DOHH2 (cell line): ENCODE measurements at regions not wholly inside any gene's neighbourhood (a gene's known extent, or its start where the extent isn't known, plus 50 kb on each side); places are given as distances from the start of the nearest gene placed in this dataset.
"Not testable (repeated sequence)": the region's sequence is repeated elsewhere in the genome, so short reads cannot be mapped to it uniquely, and the experiment has no call there.

Experiments used
- H3F3A ChIP-seq: fragments of 200-600 bp; sonication (generic), shearing (Covaris generic); 2 replicates; pipeline ENCODE4 v1.6.0; 2016; ENCODE audit warnings: antibody characterized with exemption, mild to moderate bottlenecking; ENCODE audit not compliant: control insufficient read depth, insufficient read depth
- H3K27ac ChIP-seq: fragments of 200-600 bp; sonication (generic); 2 replicates; pipeline ENCODE4 v1.5.1; 2014; ENCODE audit warnings: low read depth, mild to moderate bottlenecking, low read length, moderate library complexity
- H3K27me3 ChIP-seq: fragments of 200-600 bp; sonication (generic); 2 replicates; pipeline ENCODE4 v1.6.1; 2014; ENCODE audit warnings: mild to moderate bottlenecking, low read length, mixed read lengths; ENCODE audit not compliant: control insufficient read depth
- H3K36me3 ChIP-seq: fragments of 200-600 bp; sonication (generic); 2 replicates; pipeline ENCODE4 v1.6.1; 2014; ENCODE audit warnings: mild to moderate bottlenecking, low read length, moderate library complexity, mixed read lengths; ENCODE audit not compliant: control insufficient read depth
- H3K4me1 ChIP-seq: fragments of 200-600 bp; sonication (generic); 2 replicates; pipeline ENCODE4 v1.6.1; 2014; ENCODE audit warnings: mild to moderate bottlenecking, low read length, mixed read lengths; ENCODE audit not compliant: control insufficient read depth
- H3K4me2 ChIP-seq: fragments of 200-600 bp; sonication (generic); 2 replicates; pipeline ENCODE4 v1.6.0; 2014; ENCODE audit warnings: mild to moderate bottlenecking, low read length, moderate library complexity
- H3K4me3 ChIP-seq: fragments of 200-600 bp; sonication (generic); 2 replicates; pipeline ENCODE4 v1.5.1; 2014; ENCODE audit warnings: mild to moderate bottlenecking, low read length, mixed read lengths
- H3K79me2 ChIP-seq: fragments of 200-600 bp; sonication (generic); 2 replicates; pipeline ENCODE4 v1.6.1; 2014; ENCODE audit warnings: mild to moderate bottlenecking, low read length, mixed read lengths; ENCODE audit not compliant: control insufficient read depth
- H3K9me2 ChIP-seq: fragments of 200-600 bp; sonication (generic); replicated peaks from 2 replicates; pipeline ENCODE4 v1.6.1; 2014; ENCODE audit warnings: mild to moderate bottlenecking, low read length, mixed read lengths; ENCODE audit not compliant: control insufficient read depth
- H3K9me3 ChIP-seq: fragments of 200-600 bp; sonication (generic); 2 replicates; pipeline ENCODE4 v1.6.1; 2014; ENCODE audit warnings: antibody characterized with exemption, low read length, mixed read lengths; ENCODE audit not compliant: control insufficient read depth, insufficient read depth
- H4K20me1 ChIP-seq: fragments of 200-600 bp; sonication (generic); 2 replicates; pipeline ENCODE4 v1.6.0; 2014; ENCODE audit warnings: low read depth, mild to moderate bottlenecking, antibody characterized with exemption, low read length, moderate library complexity; ENCODE audit not compliant: control insufficient read depth, insufficient read depth
- EZH2phosphoT487 ChIP-seq: fragments of 200-600 bp; sonication (generic); IDR thresholded peaks from 2 replicates; pipeline ENCODE4 v1.6.1; 2017; ENCODE audit warnings: borderline replicate concordance, mild to moderate bottlenecking, antibody characterized with exemption, low read length, moderate library complexity, mixed read lengths
- TF ChIP-seq, protein P1 (sequence below): fragments of 200-600 bp; sonication (generic); IDR thresholded peaks from one replicate; pipeline ENCODE4 v1.5.1; 2014; ENCODE audit warnings: antibody characterized with exemption, mild to moderate bottlenecking, low read depth, low read length; ENCODE audit not compliant: poor library complexity, severe bottlenecking

DNA sequence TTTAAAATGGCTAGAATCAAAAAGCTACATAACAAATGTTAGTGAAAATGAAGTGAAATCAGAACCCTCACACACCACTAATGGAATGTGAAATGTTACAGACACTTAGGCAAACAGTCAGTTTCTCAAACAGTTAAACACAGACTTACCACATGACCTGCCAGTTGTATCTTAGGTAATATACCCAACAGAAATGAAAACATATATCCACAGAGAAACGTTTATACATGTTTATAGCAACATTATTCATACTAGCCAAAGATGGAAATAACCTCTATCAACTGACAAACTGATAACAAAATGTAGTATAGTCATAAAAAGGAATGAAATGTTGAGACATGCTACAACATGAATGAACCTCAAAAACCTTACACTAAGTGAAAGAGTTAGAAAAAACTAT, 131.5 kb upstream of the TRPC6 start:
- Histone ChIP-seq H3K79me2 (no peaks in the 10 kb centered on the region), H3K36me3 (no peaks in the 10 kb centered on the region)
- no peak for TF ChIP-seq EZH2phosphoT487
- TF ChIP-seq, protein P1, sequence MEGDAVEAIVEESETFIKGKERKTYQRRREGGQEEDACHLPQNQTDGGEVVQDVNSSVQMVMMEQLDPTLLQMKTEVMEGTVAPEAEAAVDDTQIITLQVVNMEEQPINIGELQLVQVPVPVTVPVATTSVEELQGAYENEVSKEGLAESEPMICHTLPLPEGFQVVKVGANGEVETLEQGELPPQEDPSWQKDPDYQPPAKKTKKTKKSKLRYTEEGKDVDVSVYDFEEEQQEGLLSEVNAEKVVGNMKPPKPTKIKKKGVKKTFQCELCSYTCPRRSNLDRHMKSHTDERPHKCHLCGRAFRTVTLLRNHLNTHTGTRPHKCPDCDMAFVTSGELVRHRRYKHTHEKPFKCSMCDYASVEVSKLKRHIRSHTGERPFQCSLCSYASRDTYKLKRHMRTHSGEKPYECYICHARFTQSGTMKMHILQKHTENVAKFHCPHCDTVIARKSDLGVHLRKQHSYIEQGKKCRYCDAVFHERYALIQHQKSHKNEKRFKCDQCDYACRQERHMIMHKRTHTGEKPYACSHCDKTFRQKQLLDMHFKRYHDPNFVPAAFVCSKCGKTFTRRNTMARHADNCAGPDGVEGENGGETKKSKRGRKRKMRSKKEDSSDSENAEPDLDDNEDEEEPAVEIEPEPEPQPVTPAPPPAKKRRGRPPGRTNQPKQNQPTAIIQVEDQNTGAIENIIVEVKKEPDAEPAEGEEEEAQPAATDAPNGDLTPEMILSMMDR, result no peak

DNA sequence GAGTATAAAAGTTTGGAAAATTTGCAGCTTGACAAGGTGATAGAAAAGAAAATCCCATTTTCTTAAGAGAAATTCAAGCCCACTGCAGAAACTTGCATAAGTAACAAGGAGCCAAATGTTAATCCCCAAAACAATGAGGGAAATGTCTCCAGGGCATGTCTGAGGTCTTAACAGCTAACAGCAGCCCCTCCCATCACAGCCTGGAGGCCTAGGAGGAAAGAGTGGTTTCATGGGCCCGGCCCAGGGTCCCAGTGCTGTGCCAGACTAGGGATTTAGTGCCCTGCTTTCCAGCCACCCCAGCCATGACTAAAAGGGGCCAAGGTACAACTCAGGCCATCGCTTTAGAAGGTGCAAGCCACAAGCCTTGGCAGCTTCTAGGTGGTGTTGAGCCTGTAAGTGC, 123.7 kb upstream of the TRPC6 start:
- Histone ChIP-seq H3K4me1 (no peaks in the 10 kb centered on the region), H3K27me3 (no peaks in the 10 kb centered on the region), H3K79me2 (no peaks in the 10 kb centered on the region), H3K4me2 (no peak overlapping the region), H3K27ac (no peak overlapping the region), H3F3A (no peaks in the 10 kb centered on the region), H3K9me2 (no peaks in the 10 kb centered on the region), H3K36me3 (no peaks in the 10 kb centered on the region), H4K20me1 (no peaks in the 10 kb centered on the region), H3K4me3 (no peak overlapping the region), H3K9me3 (no peaks in the 10 kb centered on the region)
- TF ChIP-seq, protein P1, result no peak
- no peak for TF ChIP-seq EZH2phosphoT487

More for the DNA sequence above, 131.5 kb upstream of the TRPC6 start:
- no peaks in the 10 kb centered on the region for H3K27me3 ChIP-seq
- H3K27ac ChIP-seq, result no peak overlapping the region
- H4K20me1 ChIP-seq, result no peaks in the 10 kb centered on the region
- no peaks in the 10 kb centered on the region for H3F3A ChIP-seq
- no peak overlapping the region for H3K4me3 ChIP-seq
- H3K4me1 ChIP-seq, result no peaks in the 10 kb centered on the region
- no peaks in the 10 kb centered on the region for H3K9me3 ChIP-seq
- no peaks in the 10 kb centered on the region for H3K9me2 ChIP-seq
- no peak overlapping the region for H3K4me2 ChIP-seq

- no peaks in the 10 kb centered on the region for H3K79me2 ChIP-seq
- H3K9me3 ChIP-seq, result no peaks in the 10 kb centered on the region
- no peak overlapping the region for H3K27ac ChIP-seq
- no peaks in the 10 kb centered on the region for H3K27me3 ChIP-seq
- H3K36me3 ChIP-seq, result no peaks in the 10 kb centered on the region
- no peak overlapping the region for H3K4me3 ChIP-seq
- no peaks in the 10 kb centered on the region for H3K9me2 ChIP-seq
- no peak for TF ChIP-seq EZH2phosphoT487
- TF ChIP-seq, protein P1, result no peak
- no peak overlapping the region for H3K4me2 ChIP-seq
- no peaks in the 10 kb centered on the region for H3F3A ChIP-seq
- H3K4me1 ChIP-seq, result no peaks in the 10 kb centered on the region
- no peaks in the 10 kb centered on the region for H4K20me1 ChIP-seq
Observed at GRCh38 chr11:101706541-101706940, 122.7 kb upstream of the TRPC6 start.

DNA sequence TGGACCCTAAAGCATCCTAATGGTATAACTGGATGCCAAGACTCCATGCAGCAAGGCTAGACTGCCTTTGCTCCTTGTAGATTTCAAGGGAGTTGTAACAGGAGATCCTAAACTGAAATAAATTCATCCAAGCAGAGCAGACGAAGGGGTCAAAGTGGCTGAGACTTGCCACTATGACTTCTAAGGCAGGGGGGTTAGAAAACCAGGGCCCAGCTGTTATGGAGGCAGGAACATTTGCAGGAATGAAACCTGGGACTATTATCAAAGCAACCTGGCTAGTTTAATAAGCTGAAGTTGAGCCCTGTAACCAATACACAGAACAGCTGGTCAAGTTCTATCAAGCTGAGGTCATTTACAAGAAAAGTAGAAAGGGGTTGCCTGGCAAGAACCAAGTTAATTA, 122.2 kb upstream of the TRPC6 start:
- Histone ChIP-seq H3K79me2 (no peaks in the 10 kb centered on the region), H3K27ac (no peak overlapping the region), H3F3A (no peaks in the 10 kb centered on the region), H3K4me2 (no peak overlapping the region), H3K4me1 (no peaks in the 10 kb centered on the region), H3K4me3 (no peak overlapping the region), H4K20me1 (no peaks in the 10 kb centered on the region), H3K36me3 (no peaks in the 10 kb centered on the region), H3K9me3 (no peaks in the 10 kb centered on the region), H3K9me2 (no peaks in the 10 kb centered on the region), H3K27me3 (no peaks in the 10 kb centered on the region)
- TF ChIP-seq, protein P1, result no peak
- TF ChIP-seq EZH2phosphoT487, result no peak

- not testable (repeated sequence) for H3K4me3 ChIP-seq, H3K79me2 ChIP-seq, H3K27ac ChIP-seq, H3K4me1 ChIP-seq, H3K9me2 ChIP-seq, H3K4me2 ChIP-seq, H3K27me3 ChIP-seq, H4K20me1 ChIP-seq, H3K36me3 ChIP-seq, H3K9me3 ChIP-seq, H3F3A ChIP-seq
Observed at GRCh38 chr11:101694869-101695268, 111.1 kb upstream of the TRPC6 start.
